H54 (cell line): ENCODE measurements at regions not wholly inside any gene's neighbourhood (a gene's known extent, or its start where the extent isn't known, plus 50 kb on each side); places are given as distances from the start of the nearest gene placed in this dataset.
"Not testable (repeated sequence)": the region's sequence is repeated elsewhere in the genome, so short reads cannot be mapped to it uniquely, and the experiment has no call there.

Source experiments
- DNase-seq: peaks from one replicate; pipeline ENCODE4 v3.0.0; 2011; ENCODE audit warnings: low spot score, mixed read lengths; ENCODE audit not compliant: insufficient read length
- FAIRE-seq: peaks from 3 replicates; lab custom pipeline; 2011; peaks lifted over from hg19 to GRCh38; lab: Jason Lieb, UNC
- POLR2A ChIP-seq: IDR thresholded peaks from 2 replicates; pipeline ENCODE4 v1.6.1; 2011; ENCODE audit warnings: low read depth, mild to moderate bottlenecking, low read length

GRCh38 chr2:45102579-45103117 lies 93.4 kb upstream of the SIX2 start:
- FAIRE-seq, result no peak
- TF ChIP-seq POLR2A, result no peak
- no peak for DNase-seq

DNA sequence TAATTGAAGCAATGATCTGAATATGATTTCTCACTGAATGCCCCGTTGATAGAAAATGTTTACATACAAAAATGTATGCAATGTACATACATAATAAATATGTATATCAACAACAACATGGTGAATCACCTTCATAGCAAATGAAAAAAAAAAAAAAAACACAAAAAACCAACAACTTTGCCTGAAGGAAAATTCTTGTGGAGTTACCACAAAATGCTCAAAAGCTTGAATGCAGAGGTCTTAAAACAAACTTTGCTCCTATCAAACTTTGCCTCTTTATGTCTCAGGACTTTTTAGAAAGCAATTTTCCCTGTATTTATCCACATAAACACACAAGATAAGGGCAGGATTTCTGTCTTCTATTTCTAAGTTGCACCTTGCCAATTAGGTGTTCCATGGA lies 92.9 kb upstream of the SIX2 start:
- no peak for FAIRE-seq
- TF ChIP-seq POLR2A, result no peak
- DNase-seq, result no peak

DNA sequence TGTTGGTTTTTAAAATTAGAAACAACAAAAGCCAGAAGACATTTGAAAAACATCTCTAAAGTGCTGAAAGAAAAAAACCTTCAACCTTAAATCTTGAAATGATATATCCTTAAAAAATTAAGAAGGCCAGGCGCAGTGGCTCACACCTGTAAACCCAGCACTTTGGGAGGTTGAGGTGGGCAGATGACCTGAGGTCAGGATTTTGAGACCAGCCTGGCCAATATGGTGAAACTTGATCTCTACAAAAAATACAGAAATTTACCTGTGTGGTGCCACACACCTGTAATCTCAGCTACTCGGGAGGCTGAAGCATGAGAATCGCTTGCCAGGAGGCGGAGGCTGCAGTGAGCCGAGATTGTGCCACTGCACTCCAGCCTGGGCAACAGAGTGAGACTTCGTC lies 87.7 kb upstream of the SIX2 start:
- FAIRE-seq, result no peak
- no peak for TF ChIP-seq POLR2A
- no peak for DNase-seq

- FAIRE-seq, DNase-seq: not testable (repeated sequence)
Measured at GRCh38 chr2:45096038-45096437, 86.8 kb upstream of the SIX2 start.

GRCh38 chr2:45093663-45094062 lies 84.4 kb upstream of the SIX2 start:
- no peak for FAIRE-seq
- DNase-seq, result no peak

GRCh38 chr2:45093181-45093580 lies 83.9 kb upstream of the SIX2 start:
- FAIRE-seq (no peak), DNase-seq (no peak)
- no peak for TF ChIP-seq POLR2A

More at GRCh38 chr2:45093663-45094062, 84.4 kb upstream of the SIX2 start:
- TF ChIP-seq POLR2A, result no peak

DNA sequence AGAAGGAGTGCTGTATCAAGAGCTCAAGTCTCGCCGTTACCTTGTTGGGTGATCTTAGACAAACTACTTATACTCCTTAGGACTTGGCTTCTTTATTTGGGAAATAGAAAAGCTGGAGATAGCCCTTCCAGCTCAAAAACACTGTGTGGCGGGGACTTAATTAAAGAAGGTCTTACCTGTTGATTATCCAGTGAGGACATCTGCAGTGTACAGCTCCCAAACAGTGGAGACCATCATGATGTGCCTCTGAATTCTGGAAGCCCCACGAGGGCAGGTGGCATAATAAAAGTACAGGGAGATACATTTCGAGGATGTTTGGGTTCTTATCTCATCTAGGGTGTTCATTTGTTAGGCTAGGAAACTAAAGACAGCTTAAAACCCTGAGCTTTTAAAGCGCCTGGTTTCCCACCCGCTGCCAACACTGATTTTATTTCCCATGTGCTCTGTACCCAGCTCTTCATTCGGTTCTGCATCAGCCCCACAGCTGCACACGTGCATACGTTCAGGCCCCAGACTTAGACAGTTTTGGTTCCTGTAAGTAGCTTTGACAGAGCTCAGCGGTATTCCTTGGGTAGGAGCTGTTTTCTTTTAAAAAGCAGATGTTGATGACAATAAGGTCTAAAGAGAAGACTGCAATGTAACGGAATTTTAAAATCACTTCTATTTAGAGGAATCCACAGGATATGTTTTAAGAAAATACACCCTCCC lies 80.5 kb upstream of the SIX2 start:
- no peak for TF ChIP-seq POLR2A
- FAIRE-seq, result no peak
- no peak for DNase-seq

DNA sequence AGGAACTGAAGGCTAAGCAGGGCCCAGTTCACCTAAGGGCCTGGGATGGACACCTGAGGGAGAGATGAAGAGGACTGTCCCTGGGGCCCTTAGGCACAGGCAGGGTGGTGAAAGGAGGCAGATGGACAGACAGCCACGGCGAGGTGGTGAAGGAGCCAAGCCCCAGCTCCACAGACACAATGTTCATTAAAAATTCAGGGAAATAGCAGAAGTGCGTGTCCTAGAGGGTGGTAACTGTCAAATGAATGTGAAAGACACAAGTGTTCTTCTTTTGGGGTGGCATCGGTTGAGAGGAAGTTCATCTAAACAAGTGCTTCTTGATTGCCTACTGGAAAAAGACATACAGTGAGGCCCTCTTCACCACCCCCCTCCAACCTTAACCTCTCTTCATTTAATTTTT lies 76.2 kb upstream of the SIX2 start:
- TF ChIP-seq POLR2A, result no peak
- FAIRE-seq, result no peak

DNA sequence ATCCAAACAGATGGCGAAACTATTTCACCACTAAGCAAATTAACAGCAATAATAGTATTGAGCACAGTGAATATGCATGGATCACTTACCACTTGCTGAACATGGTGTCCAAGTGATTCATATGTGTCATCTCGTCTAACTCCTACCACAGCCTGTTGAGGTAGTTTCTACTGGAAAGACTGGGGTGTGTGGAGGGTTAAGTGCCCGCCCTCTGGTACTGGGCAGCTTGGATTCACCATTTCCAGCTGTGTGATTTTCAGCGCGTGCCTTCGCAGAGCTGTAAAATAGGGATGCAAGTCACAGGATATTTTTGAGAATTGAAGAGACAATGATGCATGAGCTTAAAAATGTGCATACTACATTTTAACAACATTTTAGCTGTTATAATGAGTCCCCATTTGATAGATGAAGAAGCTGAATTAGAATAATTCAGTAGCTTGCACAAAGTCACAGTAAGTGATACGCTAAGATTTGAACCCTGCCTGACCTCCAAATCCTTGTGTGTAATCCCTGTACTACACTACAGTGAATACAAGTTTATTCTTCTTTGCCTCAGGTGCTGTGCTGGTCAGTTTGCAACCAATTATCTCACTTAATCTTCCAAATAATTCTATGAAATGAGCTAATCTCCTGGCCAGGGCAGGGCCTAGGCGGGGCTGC lies 75.2 kb upstream of the SIX2 start:
- no peak for TF ChIP-seq POLR2A
- DNase-seq (no peak), FAIRE-seq (no peak)

More for the DNA sequence above, 76.2 kb upstream of the SIX2 start:
- no peak for DNase-seq

DNA sequence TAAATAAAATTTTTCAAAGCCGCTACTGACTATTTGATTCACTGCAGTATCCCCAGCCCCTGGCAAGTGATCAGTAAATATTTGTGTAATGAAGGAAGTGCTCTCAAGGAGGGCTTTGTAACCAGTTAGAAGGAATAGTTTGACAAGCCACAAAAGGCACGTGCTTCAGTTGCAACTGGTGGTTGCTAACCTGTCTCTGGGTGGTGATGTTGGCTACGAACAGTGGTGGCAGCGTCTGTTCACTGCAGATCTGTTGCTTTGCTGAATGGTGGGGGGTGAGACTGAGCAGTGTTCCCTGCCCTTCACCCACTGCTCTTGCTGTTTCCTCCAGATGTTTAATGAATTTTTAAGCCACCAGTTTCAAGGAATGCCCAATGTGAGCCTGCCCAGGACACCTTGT lies 73.9 kb upstream of the SIX2 start:
- DNase-seq (no peak), FAIRE-seq (no peak)
- no peak for TF ChIP-seq POLR2A

- FAIRE-seq (no peak), DNase-seq (no peak)
- TF ChIP-seq POLR2A, result no peak
Measured at GRCh38 chr2:45074713-45075112, 65.5 kb upstream of the SIX2 start.

DNA sequence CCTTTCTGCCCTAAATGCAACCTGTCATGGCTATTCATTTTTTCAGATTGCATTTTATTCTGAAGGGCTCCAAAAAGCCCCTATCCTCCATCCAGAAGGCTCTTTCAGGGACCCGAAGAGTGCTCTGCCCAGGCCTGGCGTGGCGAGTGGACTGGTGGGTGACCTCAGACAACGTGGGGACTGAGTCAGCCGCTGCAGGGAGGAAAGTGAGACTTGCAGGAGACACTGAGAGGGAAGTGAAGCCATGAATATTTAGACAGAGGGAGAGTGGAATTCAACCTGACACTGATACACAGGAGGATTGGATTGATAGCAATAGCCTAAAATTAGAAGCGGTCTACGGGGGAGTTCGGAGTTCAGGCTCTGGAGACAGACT lies 63.6 kb upstream of the SIX2 start:
- TF ChIP-seq POLR2A, result no peak
- DNase-seq (no peak), FAIRE-seq (no peak)

GRCh38 chr2:45072064-45072861 lies 63.0 kb upstream of the SIX2 start:
- TF ChIP-seq POLR2A, result no peak
- no peak for DNase-seq
- FAIRE-seq, result no peak

- DNase-seq (no peak), FAIRE-seq (no peak)
- no peak for TF ChIP-seq POLR2A
Measured at GRCh38 chr2:45070113-45070652, 60.9 kb upstream of the SIX2 start.
